ENCODE measurements at regions not wholly inside any gene's neighbourhood (a gene's known extent, or its start where the extent isn't known, plus 50 kb on each side); places are given as distances from the start of the nearest gene placed in this dataset.

DNA sequence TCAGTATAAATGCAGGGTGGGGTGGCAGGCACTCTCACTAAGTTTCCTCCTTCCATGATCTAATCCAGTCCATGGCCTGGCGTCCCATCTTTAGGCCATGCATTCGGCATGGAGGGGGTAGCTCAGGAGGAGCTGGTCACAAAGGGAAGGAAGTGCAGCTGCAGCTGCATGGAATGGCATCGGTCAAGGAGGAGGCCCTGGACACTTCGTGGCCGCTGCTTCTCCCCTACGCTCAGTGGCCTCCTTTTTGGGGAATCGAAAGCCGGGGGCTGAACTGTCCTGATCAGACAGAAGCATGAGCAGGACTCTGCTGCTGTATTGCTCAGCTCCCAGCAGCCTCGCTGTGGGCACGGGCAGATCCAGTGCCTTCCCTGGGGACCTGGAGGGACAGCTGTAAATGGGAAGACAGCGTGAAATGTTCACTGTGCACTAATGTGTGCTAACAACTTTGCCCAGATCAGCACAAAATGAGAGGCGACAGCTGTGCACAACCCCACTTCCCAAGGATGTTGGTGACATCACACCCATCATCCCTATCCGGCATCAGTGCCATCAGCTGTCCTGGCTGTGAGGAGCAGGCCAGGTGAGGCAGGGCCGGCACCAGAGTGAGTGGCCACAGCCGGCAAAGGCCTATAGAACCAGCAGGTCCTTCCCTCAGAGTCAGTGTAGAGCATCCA lies 520.1 kb upstream of the RAB6C start:
- no peak overlapping the region for H3K4me3 ChIP-seq (ENCODE audit: low read length)
- no peak for TF ChIP-seq ZNF274 (IDR thresholded peaks at IDR 0.05; ENCODE audit: low read depth, low read length)

DNA sequence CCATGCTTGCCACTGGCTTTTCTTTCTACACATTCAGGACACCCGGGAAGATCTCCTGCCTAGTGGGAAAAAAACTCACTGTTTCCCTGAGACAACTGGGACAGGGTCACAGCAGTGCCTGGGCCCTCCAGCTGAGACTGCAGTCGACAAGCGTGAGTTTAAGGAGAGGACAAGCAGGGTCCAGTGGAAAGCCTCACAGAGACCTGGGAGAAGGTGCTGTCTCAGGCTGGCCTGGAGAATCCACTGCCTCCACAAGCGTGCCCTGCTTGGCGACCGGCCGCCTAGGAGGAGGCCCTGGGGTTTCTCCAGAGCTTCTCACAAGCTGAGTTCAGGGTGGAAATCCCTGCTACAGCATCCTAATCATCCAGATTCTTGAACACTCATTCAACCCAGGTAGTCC lies 519.6 kb upstream of the RAB6C start:
- H3K4me3 ChIP-seq (ENCODE audit: low read length), result no peak overlapping the region
- no peak for TF ChIP-seq ZNF274 (IDR thresholded peaks at IDR 0.05; ENCODE audit: low read depth, low read length)

GRCh38 chr2:129460299-129461198 lies 518.9 kb upstream of the RAB6C start:
- TF ChIP-seq ZNF274 (IDR thresholded peaks at IDR 0.05; ENCODE audit: low read depth, low read length), result no peak
- H3K4me3 ChIP-seq (ENCODE audit: low read length), result no peak overlapping the region

- H3K4me3 ChIP-seq (ENCODE audit: low read length), result no peak overlapping the region
- no peak for TF ChIP-seq ZNF274 (IDR thresholded peaks at IDR 0.05; ENCODE audit: low read depth, low read length)
Observed at GRCh38 chr2:129462349-129462748, 517.1 kb upstream of the RAB6C start.

DNA sequence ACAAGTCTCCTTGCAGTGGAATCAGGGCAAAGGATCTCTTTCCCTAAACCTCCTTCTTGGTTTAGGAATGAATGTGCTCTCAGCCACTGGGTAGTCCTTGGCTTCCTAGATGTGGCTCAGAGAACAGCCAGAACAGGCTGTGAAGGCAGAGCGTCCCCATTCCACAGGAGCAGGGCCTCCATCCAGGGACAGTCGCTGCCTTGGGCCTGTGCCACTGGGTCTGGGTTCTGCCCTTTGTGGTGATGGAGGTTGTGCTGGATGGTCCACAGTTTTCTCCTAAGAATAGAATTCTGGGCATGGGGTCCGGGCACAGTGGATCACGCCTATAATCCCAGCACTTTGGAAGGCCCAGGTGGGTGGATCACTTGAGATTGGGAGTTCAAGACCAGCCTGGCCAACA lies 516.5 kb upstream of the RAB6C start:
- no peak for TF ChIP-seq ZNF274 (IDR thresholded peaks at IDR 0.05; ENCODE audit: low read depth, low read length)
- no peak overlapping the region for H3K4me3 ChIP-seq (ENCODE audit: low read length)

GRCh38 chr2:129464036-129464435 lies 515.4 kb upstream of the RAB6C start:
- no peak for TF ChIP-seq ZNF274 (IDR thresholded peaks at IDR 0.05; ENCODE audit: low read depth, low read length)

DNA sequence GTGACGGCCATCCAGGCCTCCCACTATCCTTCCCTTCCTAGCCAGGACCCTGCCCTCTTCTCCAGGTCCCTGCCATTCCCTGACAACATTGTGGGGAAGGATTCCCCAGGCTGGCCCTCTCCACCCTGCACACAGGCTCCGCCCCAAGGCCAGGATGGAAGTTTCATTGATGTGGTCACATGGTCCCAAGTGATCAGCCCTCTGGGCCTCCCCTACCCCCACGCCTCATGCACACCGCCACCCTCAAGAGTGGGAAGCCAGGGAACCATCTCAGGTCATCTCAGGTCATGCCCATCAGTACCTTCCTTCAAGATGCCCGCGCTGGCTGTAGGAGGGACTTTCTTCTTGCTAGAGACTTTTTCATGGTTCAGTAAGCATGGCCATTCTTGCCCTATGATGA lies 514.8 kb upstream of the RAB6C start:
- H3K4me3 ChIP-seq (ENCODE audit: low read length), result no peak overlapping the region
- no peak for TF ChIP-seq ZNF274 (IDR thresholded peaks at IDR 0.05; ENCODE audit: low read depth, low read length)

More at GRCh38 chr2:129464036-129464435, 515.4 kb upstream of the RAB6C start:
- H3K4me3 ChIP-seq (ENCODE audit: low read length), result no peak overlapping the region

DNA sequence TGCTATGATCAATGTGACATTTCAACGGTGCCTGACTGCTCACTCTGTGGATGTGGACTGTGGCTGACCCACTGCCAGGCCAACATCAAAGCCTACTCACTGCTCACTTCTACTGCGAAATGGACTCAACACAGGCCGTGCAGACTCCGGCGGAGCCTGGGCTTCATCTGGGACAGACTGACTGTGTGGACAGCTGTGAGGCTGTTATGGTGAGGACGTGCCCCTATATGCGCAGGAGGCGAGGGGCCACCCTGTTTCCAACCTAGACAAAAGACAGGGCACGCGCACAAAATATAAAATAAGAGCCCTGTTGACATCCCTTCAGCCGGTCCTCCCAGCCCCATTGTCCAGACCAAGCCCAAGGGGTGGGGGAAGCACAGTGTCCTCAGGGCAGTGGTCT lies 514.4 kb upstream of the RAB6C start:
- TF ChIP-seq ZNF274 (IDR thresholded peaks at IDR 0.05; ENCODE audit: low read depth, low read length), result no peak

GRCh38 chr2:129466389-129466788 lies 513.1 kb upstream of the RAB6C start:
- TF ChIP-seq ZNF274 (IDR thresholded peaks at IDR 0.05; ENCODE audit: low read depth, low read length), result no peak
- H3K4me3 ChIP-seq (ENCODE audit: low read length), result no peak overlapping the region

More for the DNA sequence above, 514.4 kb upstream of the RAB6C start:
- H3K4me3 ChIP-seq (ENCODE audit: low read length), result no peak overlapping the region

DNA sequence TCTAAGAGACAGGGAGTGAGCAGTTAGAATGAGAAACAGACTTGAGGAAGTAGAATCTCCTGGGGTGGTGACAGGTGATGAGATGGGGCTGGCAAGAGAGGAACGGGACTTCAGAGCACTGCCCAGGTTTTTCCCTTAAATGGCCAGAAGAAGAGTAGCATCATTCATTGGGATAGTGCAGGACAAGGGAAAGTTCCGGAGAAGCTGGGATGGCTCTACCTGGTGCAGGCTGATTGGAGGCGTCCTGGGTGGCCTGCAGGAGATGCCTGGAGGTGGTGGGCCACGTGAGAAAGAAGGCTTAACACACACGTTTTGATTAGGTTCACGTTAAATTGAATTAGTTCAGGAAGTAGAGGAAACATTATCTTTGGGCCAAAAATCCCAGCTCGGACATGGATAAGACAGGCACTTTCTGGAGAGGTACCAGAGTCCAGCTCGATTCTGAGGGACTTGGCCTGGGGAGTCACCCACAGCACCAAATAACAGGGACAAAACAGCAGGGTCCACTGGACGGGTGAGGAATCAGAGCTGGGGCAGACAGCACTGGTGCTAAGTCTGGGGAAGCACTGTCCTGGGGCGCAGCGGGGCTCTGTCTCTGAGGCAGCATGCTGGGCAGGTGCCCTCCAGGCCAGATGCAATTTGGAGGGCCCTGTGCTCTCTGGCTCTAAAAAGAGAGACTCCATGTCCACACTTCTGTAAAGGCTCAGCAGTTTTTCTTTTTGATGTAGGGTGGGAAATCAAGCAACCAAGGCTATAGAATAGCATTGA lies 512.3 kb upstream of the RAB6C start:
- no peak overlapping the region for H3K4me3 ChIP-seq (ENCODE audit: low read length)
- TF ChIP-seq ZNF274 (IDR thresholded peaks at IDR 0.05; ENCODE audit: low read depth, low read length), result no peak

DNA sequence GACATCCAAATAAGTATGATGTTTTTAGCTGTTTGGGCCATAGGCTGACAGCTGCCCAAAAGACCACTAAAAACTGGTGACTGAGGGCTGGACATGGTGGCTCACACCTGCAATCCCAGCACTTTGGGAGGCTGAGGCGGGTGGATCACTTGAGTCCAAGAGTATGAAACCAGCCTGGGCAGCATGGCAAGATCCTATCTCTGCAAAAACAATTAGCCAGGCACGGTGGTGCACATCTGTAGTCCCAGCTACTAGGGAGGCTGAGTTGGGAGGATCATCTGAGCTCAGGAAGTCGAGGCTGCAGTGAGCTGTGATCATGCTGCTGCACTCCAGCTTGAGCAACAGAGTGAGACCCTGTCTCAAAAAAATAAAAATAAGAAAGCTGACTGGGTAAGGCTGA lies 511.5 kb upstream of the RAB6C start:
- no peak for TF ChIP-seq ZNF274 (IDR thresholded peaks at IDR 0.05; ENCODE audit: low read depth, low read length)

GRCh38 chr2:129468879-129469278 lies 510.6 kb upstream of the RAB6C start:
- H3K4me3 ChIP-seq (ENCODE audit: low read length), result no peak overlapping the region
- no peak for TF ChIP-seq ZNF274 (IDR thresholded peaks at IDR 0.05; ENCODE audit: low read depth, low read length)

More for the DNA sequence above, 511.5 kb upstream of the RAB6C start:
- no peak overlapping the region for H3K4me3 ChIP-seq (ENCODE audit: low read length)

- no peak for TF ChIP-seq ZNF274 (IDR thresholded peaks at IDR 0.05; ENCODE audit: low read depth, low read length)
- no peak overlapping the region for H3K4me3 ChIP-seq (ENCODE audit: low read length)
Observed at GRCh38 chr2:129469389-129469788, 510.1 kb upstream of the RAB6C start.

- no peak for TF ChIP-seq ZNF274 (IDR thresholded peaks at IDR 0.05; ENCODE audit: low read depth, low read length)
- no peak overlapping the region for H3K4me3 ChIP-seq (ENCODE audit: low read length)
Observed at GRCh38 chr2:129469871-129470270, 509.6 kb upstream of the RAB6C start.

Measured in GM08714 (cell line).